ENCODE measurements at regions not wholly inside any gene's neighbourhood (a gene's known extent, or its start where the extent isn't known, plus 50 kb on each side); places are given as distances from the start of the nearest gene placed in this dataset.
A peak's percentile ranks its signal among the peaks of the same experiment; 100 is the strongest.
"Not testable (repeated sequence)": the region's sequence is repeated elsewhere in the genome, so short reads cannot be mapped to it uniquely, and the experiment has no call there.

- no peak for DNase-seq
Measured at GRCh38 chr1:89436856-89437255, 73.0 kb downstream of the GBP6 start.

DNA sequence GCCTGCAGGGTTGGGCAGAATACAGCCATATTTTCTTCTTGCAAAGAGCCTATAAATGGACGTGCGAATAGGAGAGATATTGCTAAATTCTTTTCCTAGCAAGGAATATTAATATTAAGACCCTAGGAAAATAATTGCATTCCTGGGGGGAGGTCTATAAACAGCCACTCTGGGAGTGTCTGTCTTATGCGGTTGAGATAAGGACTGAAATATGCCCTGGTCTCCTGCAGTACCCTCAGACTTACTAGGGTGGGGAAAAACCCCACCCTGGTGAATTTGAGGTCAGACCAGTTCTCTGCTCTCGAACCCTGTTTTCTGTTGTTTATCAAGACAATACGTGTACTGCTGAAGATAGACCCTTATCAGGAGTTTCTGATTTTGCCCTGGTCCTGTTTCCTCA is 74.4 kb downstream of the GBP6 start:
- DNase-seq = not testable (repeated sequence)

- no peak for DNase-seq
Measured at GRCh38 chr1:89440911-89441310, 77.1 kb downstream of the GBP6 start.

GRCh38 chr1:89444791-89445190 is 79.8 kb upstream of the LRRC8B start:
- DNase-seq = no peak

GRCh38 chr1:89451011-89451410 is 73.6 kb upstream of the LRRC8B start:
- DNase-seq = no peak

DNA sequence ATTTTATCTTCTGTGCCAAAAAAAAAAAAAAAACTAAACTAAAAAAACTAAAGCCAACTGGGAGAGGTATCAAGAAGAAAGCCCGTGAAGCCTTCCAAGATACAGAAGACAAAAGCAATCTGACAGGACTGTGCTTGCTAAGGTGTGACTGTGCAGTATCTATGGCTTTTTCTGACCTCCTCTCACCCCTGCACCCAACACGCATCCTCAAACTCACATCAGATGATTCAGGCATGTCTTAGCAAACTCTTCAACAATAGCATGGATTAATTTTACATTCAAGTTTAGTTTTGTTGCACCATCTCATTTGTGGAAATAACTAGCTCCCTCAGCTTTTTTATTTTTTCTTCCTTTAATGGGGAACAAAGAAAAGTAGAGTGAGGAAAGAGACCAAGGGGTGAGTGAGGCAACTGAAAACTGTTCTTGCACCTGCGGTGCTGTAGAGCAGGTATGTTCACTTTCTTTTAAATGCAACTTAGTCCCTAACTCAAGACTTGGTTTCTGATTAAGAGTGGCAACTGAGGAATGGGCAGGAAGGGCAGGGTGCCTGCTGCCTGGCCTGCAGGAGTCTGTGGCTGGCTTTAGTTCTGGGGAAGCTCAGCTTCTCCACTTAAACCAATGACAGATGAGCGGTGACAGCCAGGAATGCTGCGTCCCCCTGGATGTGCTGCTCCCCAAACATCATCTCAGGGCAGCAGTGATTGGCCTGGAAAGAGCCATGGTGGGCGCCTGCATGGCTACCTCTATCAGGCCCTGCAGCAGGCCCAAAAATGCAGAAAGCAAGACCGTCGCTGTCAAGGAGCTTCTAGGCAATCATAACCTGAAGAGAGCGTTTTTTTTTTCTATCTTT is 71.3 kb upstream of the LRRC8B start:
- DNase-seq = no peak

GRCh38 chr1:89454845-89455521 is 69.6 kb upstream of the LRRC8B start:
- peak; percentile 50 for DNase-seq

DNA sequence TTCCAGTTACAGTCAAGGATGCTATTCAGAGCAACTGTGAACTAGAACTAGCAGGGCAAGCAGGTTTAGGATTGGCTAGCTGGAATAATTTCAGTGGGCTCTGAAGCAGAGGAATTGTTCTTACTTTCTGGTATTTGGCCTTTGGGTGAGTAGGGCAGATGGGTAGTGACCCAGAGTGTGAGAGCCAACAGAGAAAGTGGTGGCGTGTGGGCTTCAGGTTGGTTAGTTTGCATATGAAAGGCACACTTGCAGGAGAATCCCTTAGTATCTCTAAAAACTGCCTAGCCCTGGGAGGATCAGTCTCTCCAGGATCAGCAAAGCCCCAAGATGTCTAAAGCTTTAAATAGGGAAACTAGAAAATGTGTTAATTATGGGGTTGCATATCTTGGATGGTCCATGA is 67.6 kb upstream of the LRRC8B start:
- no peak for DNase-seq

DNA sequence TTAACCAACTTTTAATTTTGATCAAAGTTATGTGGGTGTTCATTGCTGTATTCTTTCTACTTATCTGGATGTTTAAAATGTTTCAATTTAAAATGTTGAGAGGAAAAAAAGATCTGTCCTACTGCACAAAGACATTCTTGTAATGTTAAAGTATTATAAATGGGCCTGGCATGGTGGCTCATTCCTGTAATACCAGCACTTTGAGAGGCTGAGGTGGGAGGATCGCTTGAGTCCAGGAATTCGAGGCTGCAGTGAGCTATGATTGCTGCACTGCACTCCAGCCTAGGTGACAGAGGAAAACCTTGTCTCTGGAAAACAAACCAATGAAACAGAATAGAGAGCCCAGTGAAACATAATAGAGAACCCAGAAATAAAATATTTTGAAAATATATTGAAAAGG is 65.5 kb upstream of the LRRC8B start:
- DNase-seq = no peak

DNA sequence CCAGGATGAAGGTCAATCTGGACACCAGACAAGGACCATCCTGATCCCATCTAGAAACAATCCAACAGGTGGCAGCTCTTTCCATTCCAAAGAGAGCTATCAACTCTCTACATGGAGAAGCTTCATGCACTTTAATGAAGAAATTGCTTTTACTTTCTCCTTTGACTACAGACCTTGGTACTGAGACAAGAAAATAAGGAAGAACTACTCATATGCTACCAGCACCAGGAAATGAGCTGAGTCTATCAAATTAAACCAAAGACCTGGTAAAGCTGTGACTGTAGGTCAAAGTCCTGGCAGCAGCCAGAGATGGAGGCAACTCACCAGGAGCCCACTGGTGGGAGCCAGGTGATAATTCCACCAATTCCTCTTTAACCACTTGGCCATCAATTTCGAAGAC is 64.3 kb upstream of the LRRC8B start:
- DNase-seq = no peak

DNA sequence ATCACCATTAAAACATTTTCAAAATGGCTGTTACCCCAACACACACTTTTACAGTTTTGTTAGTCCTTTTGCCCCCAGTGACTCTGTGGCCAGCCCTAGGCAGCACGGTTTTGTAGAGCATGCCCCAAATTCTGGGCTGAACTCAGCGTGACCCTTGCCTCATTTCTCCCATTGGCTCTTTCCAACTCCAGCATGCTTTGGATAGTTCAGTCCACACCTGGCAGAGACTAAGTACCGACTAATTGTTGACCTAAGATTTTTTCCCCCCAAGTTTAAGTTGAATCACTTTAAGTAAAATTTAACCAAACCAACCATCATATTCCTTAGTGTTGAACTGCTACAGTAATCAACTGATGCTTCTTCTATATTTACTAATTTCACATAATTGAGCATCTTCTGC is 62.4 kb upstream of the LRRC8B start:
- DNase-seq = no peak

- DNase-seq = no peak
Measured at GRCh38 chr1:89464008-89464407, 60.6 kb upstream of the LRRC8B start.

DNA sequence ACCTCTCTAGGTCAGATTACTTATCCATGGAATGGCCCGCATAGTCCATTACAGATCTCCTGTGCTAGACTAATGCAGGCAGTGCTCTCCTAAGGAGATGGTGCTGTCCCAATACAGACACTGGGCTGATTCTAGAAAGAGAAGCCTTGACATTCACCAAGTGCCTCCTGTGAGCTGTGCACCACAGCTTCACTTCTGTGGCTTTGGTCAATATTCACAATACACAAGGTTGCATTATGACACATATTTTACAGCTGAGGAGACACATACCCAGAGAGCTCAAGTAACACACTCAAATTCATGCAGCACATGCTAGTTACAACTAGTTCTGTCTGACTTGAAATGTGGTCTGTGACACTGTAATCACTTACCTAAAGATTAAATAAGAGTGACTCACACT is 59.4 kb upstream of the LRRC8B start:
- DNase-seq = no peak

GRCh38 chr1:89466307-89466930 is 58.2 kb upstream of the LRRC8B start:
- no peak for DNase-seq

- no peak for DNase-seq
Measured at GRCh38 chr1:89472253-89472652, 52.4 kb upstream of the LRRC8B start.

GRCh38 chr1:89472886-89473417 is 51.7 kb upstream of the LRRC8B start:
- no peak for DNase-seq

All from NCI-H1417 treated with DMSO at 0.1 percent for 48 hours (cell line).